ENCODE measurements at regions not wholly inside any gene's neighbourhood (a gene's known extent, or its start where the extent isn't known, plus 50 kb on each side); places are given as distances from the start of the nearest gene placed in this dataset.
"Not testable (repeated sequence)": the region's sequence is repeated elsewhere in the genome, so short reads cannot be mapped to it uniquely, and the experiment has no call there.

GRCh38 chr1:228796945-228797344, 61.7 kb downstream of the RHOU start:
- DNase-seq (ENCODE audit: low read depth): not testable (repeated sequence)

- DNase-seq (ENCODE audit: low read depth): no peak
Observed at GRCh38 chr1:228798035-228798434, 62.8 kb downstream of the RHOU start.

- DNase-seq (ENCODE audit: low read depth): no peak
Observed at GRCh38 chr1:228798548-228798947, 63.3 kb downstream of the RHOU start.

- no peak for DNase-seq (ENCODE audit: low read depth)
Observed at GRCh38 chr1:228799924-228800323, 64.6 kb downstream of the RHOU start.

GRCh38 chr1:228801068-228801467, 65.8 kb downstream of the RHOU start:
- DNase-seq (ENCODE audit: low read depth): no peak

- no peak for DNase-seq (ENCODE audit: low read depth)
Observed at GRCh38 chr1:228802386-228803220, 67.3 kb downstream of the RHOU start.

GRCh38 chr1:228803421-228803820, 68.1 kb downstream of the RHOU start:
- DNase-seq (ENCODE audit: low read depth): no peak

- DNase-seq (ENCODE audit: low read depth): no peak
Observed at GRCh38 chr1:228804173-228804572, 68.9 kb downstream of the RHOU start.

- no peak for DNase-seq (ENCODE audit: low read depth)
Observed at GRCh38 chr1:228804640-228805413, 69.5 kb downstream of the RHOU start.

GRCh38 chr1:228807904-228808605, 72.8 kb downstream of the RHOU start:
- no peak for DNase-seq (ENCODE audit: low read depth)

GRCh38 chr1:228809621-228810394, 74.5 kb downstream of the RHOU start:
- no peak for DNase-seq (ENCODE audit: low read depth)

- DNase-seq (ENCODE audit: low read depth): no peak
Observed at GRCh38 chr1:228810395-228810758, 75.1 kb downstream of the RHOU start.

GRCh38 chr1:228810878-228811711, 75.8 kb downstream of the RHOU start:
- DNase-seq (ENCODE audit: low read depth): no peak

GRCh38 chr1:228811712-228812305, 76.5 kb downstream of the RHOU start:
- no peak for DNase-seq (ENCODE audit: low read depth)

- DNase-seq (ENCODE audit: low read depth): no peak
Observed at GRCh38 chr1:228812961-228813360, 77.7 kb downstream of the RHOU start.

GRCh38 chr1:228814176-228814575, 78.9 kb downstream of the RHOU start:
- no peak for DNase-seq (ENCODE audit: low read depth)

- no peak for DNase-seq (ENCODE audit: low read depth)
Observed at GRCh38 chr1:228818296-228818695, 83.0 kb downstream of the RHOU start.

- DNase-seq (ENCODE audit: low read depth): no peak
Observed at GRCh38 chr1:228818928-228819630, 83.8 kb downstream of the RHOU start.

GRCh38 chr1:228821252-228821651, 86.0 kb downstream of the RHOU start:
- no peak for DNase-seq (ENCODE audit: low read depth)

GRCh38 chr1:228823200-228823599, 87.9 kb downstream of the RHOU start:
- DNase-seq (ENCODE audit: low read depth): no peak

Measured in stromal cell of bone marrow (primary cell).